GM23338 (cell line): ENCODE measurements at regions not wholly inside any gene's neighbourhood (a gene's known extent, or its start where the extent isn't known, plus 50 kb on each side); places are given as distances from the start of the nearest gene placed in this dataset.

ENCODE experiments used
- ATAC-seq: fragments of 200-7000 bp; cut with Tn5 transposase; 3 replicates; pipeline ENCODE4 v1.9.1; 2020
- DNase-seq: peaks from one replicate; pipeline ENCODE4 v3.0.0-alpha.2; 2015; ENCODE audit warnings: low spot score
- H2AFZ ChIP-seq: fragments of 200-600 bp; sonication (generic); 2 replicates; pipeline ENCODE4 v1.8.0; 2016; ENCODE audit warnings: antibody characterized with exemption, mild to moderate bottlenecking, moderate library complexity
- H3F3A ChIP-seq: fragments of 200-600 bp; sonication (generic); replicated peaks from 2 replicates; pipeline ENCODE4 v1.8.0; 2017; ENCODE audit warnings: antibody characterized with exemption, mixed run types, low read depth
- H3K27ac ChIP-seq: fragments of 200-600 bp; sonication (generic); 2 replicates; pipeline ENCODE4 v1.6.1; 2016; ENCODE audit warnings: low read depth
- H3K27me3 ChIP-seq: fragments of 200-600 bp; sonication (generic); 2 replicates; pipeline ENCODE4 v1.8.0; 2016; ENCODE audit warnings: mild to moderate bottlenecking, mixed run types, moderate library complexity; ENCODE audit not compliant: insufficient read depth
- H3K36me3 ChIP-seq: fragments of 200-600 bp; sonication (generic); 2 replicates; pipeline ENCODE4 v1.8.0; 2016; ENCODE audit warnings: mild to moderate bottlenecking; ENCODE audit not compliant: insufficient read depth
- H3K4me1 ChIP-seq: fragments of 200-600 bp; sonication (generic); 2 replicates; pipeline ENCODE4 v1.8.0; 2016; ENCODE audit warnings: mild to moderate bottlenecking, moderate library complexity; ENCODE audit not compliant: insufficient read depth
- H3K4me2 ChIP-seq: fragments of 200-600 bp; sonication (generic); 2 replicates; pipeline ENCODE4 v1.7.1; 2017; ENCODE audit warnings: mixed run types
- H3K4me3 ChIP-seq: fragments of 200-600 bp; sonication (generic); 2 replicates; pipeline ENCODE4 v1.6.1; 2016; ENCODE audit warnings: mixed run types
- H3K79me2 ChIP-seq: fragments of 200-600 bp; sonication (generic); replicated peaks from 2 replicates; pipeline ENCODE4 v1.8.0; 2017; ENCODE audit warnings: mild to moderate bottlenecking; ENCODE audit not compliant: insufficient read depth
- H3K9me2 ChIP-seq: fragments of 200-600 bp; sonication (generic); 2 replicates; pipeline ENCODE4 v1.8.0; 2017; ENCODE audit not compliant: insufficient read depth
- H4K20me1 ChIP-seq: fragments of 200-600 bp; sonication (generic); replicated peaks from 2 replicates; pipeline ENCODE4 v1.8.0; 2017; ENCODE audit warnings: mild to moderate bottlenecking; ENCODE audit not compliant: insufficient read depth
- H3K27ac Mint-ChIP-seq: 2 replicates; pipeline ENCODE4 v1.8.0; 2020; ENCODE audit warnings: inconsistent platforms, mild to moderate bottlenecking, moderate library complexity, mixed read lengths
- H3K27me3 Mint-ChIP-seq: 3 replicates; pipeline ENCODE4 v1.8.0; 2022; ENCODE audit warnings: low read depth, mild to moderate bottlenecking, moderate library complexity, mixed read lengths, inconsistent platforms; ENCODE audit not compliant: insufficient read depth, poor library complexity
- H3K36me3 Mint-ChIP-seq: 3 replicates; pipeline ENCODE4 v1.8.0; 2021; ENCODE audit warnings: low read depth, mild to moderate bottlenecking, inconsistent platforms, moderate library complexity, mixed read lengths
- H3K4me1 Mint-ChIP-seq: 3 replicates; pipeline ENCODE4 v1.8.0; 2020; ENCODE audit warnings: mild to moderate bottlenecking, inconsistent platforms, mixed read lengths
- H3K4me3 Mint-ChIP-seq: 3 replicates; pipeline ENCODE4 v1.8.0; 2021; ENCODE audit warnings: moderate library complexity, mild to moderate bottlenecking, inconsistent platforms, mixed read lengths
- H3K9me3 Mint-ChIP-seq: 3 replicates; pipeline ENCODE4 v1.8.0; 2020; ENCODE audit warnings: moderate library complexity, mild to moderate bottlenecking, inconsistent platforms, mixed read lengths
- CREB1 ChIP-seq: fragments of 250-450 bp; sonication (Bioruptor Pico); IDR thresholded peaks from 2 replicates; pipeline ENCODE4 v1.5.0; 2020; ENCODE audit warnings: low read depth, mild to moderate bottlenecking, moderate library complexity
- EZH2 ChIP-seq: fragments of 200-600 bp; sonication (generic); IDR thresholded peaks from one replicate; pipeline ENCODE4 v1.8.0; 2017; ENCODE audit warnings: antibody characterized with exemption, mild to moderate bottlenecking, low read depth; ENCODE audit not compliant: unreplicated experiment
- NANOG ChIP-seq: IDR thresholded peaks from 2 replicates; pipeline ENCODE4 v1.6.1; 2016; ENCODE audit warnings: antibody characterized with exemption, borderline replicate concordance
- STAT1 ChIP-seq: IDR thresholded peaks from one replicate; pipeline ENCODE4 v1.6.1; 2016; ENCODE audit warnings: antibody characterized with exemption; ENCODE audit not compliant: unreplicated experiment
- ZNF114 ChIP-seq: fragments of 250-450 bp; sonication (Bioruptor Pico); IDR thresholded peaks from 2 replicates; pipeline ENCODE4 v1.5.0; 2020; ENCODE audit warnings: mild to moderate bottlenecking, moderate library complexity
- TF ChIP-seq, protein P1 (sequence below), 2 experiments: fragments of 200-600 bp in 1 of 2; sonication (generic) in 1 of 2; conservative IDR thresholded peaks; 2 replicates each; pipeline versions ENCODE4 v1.5.1 to v1.6.1; 2016 to 2017; ENCODE audit warnings: antibody characterized with exemption in 2 of 2, low read depth in 2 of 2, mild to moderate bottlenecking in 2 of 2, moderate library complexity in 1 of 2
- TF ChIP-seq, protein P2 (sequence below): fragments of 250-450 bp; sonication (Bioruptor Pico); IDR thresholded peaks from 2 replicates; pipeline ENCODE4 v1.5.0; 2020; ENCODE audit warnings: mild to moderate bottlenecking, moderate library complexity

DNA sequence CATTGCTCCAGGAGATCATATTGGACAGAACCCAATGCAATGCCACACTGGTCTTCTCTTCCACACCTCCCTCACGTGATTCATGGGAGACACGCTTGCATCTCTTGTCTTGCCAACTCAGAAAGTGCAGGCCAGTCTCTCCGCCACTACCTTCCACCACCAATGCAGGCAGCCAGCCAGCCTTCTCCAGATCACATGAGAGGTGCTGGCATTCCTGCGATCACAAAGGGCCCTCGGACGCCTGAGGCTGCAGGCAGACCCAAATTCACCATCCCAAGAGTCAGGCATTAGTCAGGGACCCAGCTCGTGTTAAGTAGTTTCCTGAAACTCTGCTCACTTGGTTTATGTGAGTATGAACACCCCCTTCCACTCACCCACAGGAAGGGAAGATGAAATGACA lies 437.0 kb upstream of the ETAA1 start (continued):
- TF ChIP-seq, protein P1, sequence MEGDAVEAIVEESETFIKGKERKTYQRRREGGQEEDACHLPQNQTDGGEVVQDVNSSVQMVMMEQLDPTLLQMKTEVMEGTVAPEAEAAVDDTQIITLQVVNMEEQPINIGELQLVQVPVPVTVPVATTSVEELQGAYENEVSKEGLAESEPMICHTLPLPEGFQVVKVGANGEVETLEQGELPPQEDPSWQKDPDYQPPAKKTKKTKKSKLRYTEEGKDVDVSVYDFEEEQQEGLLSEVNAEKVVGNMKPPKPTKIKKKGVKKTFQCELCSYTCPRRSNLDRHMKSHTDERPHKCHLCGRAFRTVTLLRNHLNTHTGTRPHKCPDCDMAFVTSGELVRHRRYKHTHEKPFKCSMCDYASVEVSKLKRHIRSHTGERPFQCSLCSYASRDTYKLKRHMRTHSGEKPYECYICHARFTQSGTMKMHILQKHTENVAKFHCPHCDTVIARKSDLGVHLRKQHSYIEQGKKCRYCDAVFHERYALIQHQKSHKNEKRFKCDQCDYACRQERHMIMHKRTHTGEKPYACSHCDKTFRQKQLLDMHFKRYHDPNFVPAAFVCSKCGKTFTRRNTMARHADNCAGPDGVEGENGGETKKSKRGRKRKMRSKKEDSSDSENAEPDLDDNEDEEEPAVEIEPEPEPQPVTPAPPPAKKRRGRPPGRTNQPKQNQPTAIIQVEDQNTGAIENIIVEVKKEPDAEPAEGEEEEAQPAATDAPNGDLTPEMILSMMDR (conservative IDR thresholded peaks at IDR 0.05; ENCODE audit: low read depth in 2 of 2): no peak
- TF ChIP-seq, protein P2, sequence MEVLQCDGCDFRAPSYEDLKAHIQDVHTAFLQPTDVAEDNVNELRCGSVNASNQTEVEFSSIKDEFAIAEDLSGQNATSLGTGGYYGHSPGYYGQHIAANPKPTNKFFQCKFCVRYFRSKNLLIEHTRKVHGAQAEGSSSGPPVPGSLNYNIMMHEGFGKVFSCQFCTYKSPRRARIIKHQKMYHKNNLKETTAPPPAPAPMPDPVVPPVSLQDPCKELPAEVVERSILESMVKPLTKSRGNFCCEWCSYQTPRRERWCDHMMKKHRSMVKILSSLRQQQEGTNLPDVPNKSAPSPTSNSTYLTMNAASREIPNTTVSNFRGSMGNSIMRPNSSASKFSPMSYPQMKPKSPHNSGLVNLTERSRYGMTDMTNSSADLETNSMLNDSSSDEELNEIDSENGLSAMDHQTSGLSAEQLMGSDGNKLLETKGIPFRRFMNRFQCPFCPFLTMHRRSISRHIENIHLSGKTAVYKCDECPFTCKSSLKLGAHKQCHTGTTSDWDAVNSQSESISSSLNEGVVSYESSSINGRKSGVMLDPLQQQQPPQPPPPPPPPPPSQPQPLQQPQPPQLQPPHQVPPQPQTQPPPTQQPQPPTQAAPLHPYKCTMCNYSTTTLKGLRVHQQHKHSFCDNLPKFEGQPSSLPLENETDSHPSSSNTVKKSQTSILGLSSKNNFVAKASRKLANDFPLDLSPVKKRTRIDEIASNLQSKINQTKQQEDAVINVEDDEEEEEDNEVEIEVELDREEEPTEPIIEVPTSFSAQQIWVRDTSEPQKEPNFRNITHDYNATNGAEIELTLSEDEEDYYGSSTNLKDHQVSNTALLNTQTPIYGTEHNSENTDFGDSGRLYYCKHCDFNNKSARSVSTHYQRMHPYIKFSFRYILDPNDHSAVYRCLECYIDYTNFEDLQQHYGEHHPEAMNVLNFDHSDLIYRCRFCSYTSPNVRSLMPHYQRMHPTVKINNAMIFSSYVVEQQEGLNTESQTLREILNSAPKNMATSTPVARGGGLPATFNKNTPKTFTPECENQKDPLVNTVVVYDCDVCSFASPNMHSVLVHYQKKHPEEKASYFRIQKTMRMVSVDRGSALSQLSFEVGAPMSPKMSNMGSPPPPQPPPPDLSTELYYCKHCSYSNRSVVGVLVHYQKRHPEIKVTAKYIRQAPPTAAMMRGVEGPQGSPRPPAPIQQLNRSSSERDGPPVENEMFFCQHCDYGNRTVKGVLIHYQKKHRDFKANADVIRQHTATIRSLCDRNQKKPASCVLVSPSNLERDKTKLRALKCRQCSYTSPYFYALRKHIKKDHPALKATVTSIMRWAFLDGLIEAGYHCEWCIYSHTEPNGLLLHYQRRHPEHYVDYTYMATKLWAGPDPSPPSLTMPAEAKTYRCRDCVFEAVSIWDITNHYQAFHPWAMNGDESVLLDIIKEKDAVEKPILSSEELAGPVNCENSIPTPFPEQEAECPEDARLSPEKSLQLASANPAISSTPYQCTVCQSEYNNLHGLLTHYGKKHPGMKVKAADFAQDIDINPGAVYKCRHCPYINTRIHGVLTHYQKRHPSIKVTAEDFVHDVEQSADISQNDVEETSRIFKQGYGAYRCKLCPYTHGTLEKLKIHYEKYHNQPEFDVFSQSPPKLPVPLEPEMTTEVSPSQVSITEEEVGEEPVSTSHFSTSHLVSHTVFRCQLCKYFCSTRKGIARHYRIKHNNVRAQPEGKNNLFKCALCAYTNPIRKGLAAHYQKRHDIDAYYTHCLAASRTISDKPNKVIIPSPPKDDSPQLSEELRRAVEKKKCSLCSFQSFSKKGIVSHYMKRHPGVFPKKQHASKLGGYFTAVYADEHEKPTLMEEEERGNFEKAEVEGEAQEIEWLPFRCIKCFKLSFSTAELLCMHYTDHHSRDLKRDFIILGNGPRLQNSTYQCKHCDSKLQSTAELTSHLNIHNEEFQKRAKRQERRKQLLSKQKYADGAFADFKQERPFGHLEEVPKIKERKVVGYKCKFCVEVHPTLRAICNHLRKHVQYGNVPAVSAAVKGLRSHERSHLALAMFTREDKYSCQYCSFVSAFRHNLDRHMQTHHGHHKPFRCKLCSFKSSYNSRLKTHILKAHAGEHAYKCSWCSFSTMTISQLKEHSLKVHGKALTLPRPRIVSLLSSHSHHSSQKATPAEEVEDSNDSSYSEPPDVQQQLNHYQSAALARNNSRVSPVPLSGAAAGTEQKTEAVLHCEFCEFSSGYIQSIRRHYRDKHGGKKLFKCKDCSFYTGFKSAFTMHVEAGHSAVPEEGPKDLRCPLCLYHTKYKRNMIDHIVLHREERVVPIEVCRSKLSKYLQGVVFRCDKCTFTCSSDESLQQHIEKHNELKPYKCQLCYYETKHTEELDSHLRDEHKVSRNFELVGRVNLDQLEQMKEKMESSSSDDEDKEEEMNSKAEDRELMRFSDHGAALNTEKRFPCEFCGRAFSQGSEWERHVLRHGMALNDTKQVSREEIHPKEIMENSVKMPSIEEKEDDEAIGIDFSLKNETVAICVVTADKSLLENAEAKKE (CRISPR knock-in tag): no peak
- TF ChIP-seq ZNF114: no peak
- no peak for TF ChIP-seq STAT1

DNA sequence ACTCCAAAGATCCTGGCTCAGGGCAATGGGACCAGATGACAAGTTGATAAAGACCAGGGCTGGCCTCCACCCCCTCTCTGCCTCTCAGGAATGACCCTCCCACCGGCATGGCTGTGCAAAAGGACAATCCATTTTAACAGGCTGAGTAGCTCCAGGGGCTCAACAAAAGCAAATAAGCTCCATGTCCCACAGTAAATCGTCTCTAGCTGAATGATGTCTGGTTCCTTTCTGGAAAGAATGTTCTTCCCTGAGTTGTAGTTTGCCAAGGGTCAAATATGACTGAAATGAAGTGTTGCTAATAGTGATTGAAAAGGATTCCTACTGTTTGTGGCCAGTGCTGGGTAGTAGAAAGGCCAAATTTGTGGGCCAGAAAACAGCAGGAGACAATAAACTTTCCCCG lies 434.4 kb upstream of the ETAA1 start:
- Histone ChIP-seq H3K27ac (no peak overlapping the region), H4K20me1 (no peaks in the 10 kb centered on the region), H3K4me3 (no peak overlapping the region), H3K79me2 (no peaks in the 10 kb centered on the region), H3K36me3 (no peaks in the 10 kb centered on the region), H3K4me1 (no peaks in the 10 kb centered on the region), H3F3A (no peaks in the 10 kb centered on the region), H3K9me2 (0 out of 2 replicates have a peak, but pooled peaks cover 4% of the 10 kb centered on the region), H3K27me3 (no peaks in the 10 kb centered on the region), H2AFZ (peak overlapping the region; percentile 74; the same call in 1 of the 2 replicates), H3K4me2 (no peak overlapping the region)
- ATAC-seq (no peak), DNase-seq (no peak)
- Mint-ChIP-seq H3K4me1 (peaks cover 9% of the 10 kb centered on the region), H3K9me3 (no peaks in the 10 kb centered on the region), H3K36me3 (no peaks in the 10 kb centered on the region), H3K4me3 (no peak overlapping the region), H3K27me3 (no peaks in the 10 kb centered on the region), H3K27ac (no peak overlapping the region)
- no peak for TF ChIP-seq NANOG
- no peak for TF ChIP-seq EZH2
- TF ChIP-seq, protein P1 (conservative IDR thresholded peaks at IDR 0.05; ENCODE audit: low read depth in 2 of 2): no peak
- TF ChIP-seq ZNF114: no peak
- no peak for TF ChIP-seq CREB1 (CRISPR knock-in tag)
